ENCODE measurements at regions not wholly inside any gene's neighbourhood (a gene's known extent, or its start where the extent isn't known, plus 50 kb on each side); places are given as distances from the start of the nearest gene placed in this dataset.
"Not testable (repeated sequence)": the region's sequence is repeated elsewhere in the genome, so short reads cannot be mapped to it uniquely, and the experiment has no call there.

DNA sequence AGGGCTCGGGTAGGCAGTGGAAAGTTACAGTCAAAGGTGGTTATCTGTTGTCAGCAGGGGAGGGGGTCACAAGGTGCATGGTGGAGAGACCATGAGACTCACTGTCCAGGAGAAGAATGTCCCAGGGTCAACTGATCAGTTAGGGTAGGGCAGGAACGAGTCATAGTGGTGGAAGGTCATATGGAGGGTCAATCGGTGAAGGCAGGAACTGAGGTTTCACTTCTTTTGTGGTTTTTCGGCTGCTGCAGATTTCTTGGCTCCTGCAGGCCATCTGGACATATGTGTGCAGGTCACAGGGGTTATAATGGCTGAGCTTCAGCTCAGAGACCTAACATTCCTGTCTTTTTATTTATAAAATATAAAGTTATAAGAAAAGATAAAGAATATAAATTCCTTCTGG is 506.2 kb upstream of the ROBO2 start:
- not testable (repeated sequence) for TF ChIP-seq CTCF (IDR thresholded peaks at IDR 0.05 in 2 of 3, conservative IDR thresholded peaks at IDR 0.05 in 1 of 3; ENCODE audit: insufficient read depth in 2 of 3, low read depth in 1 of 3, low read length in 3 of 3); ZNF224 (CRISPR knock-in tag; IDR thresholded peaks at IDR 0.05); CBFA2T2 (conservative IDR thresholded peaks at IDR 0.05); ZBTB1 (CRISPR knock-in tag; IDR thresholded peaks at IDR 0.05; ENCODE audit: borderline replicate concordance, low read depth); RUNX1 (IDR thresholded peaks at IDR 0.05; ENCODE audit: low read depth); ZNF274 (IDR thresholded peaks at IDR 0.05; ENCODE audit: borderline replicate concordance, low read depth, low read length); TAF7 (tag; IDR thresholded peaks at IDR 0.05); RCOR1 (IDR thresholded peaks at IDR 0.05; ENCODE audit: borderline replicate concordance in 1 of 2, low read depth in 2 of 2, low read length in 2 of 2); VEZF1 (CRISPR knock-in tag; IDR thresholded peaks at IDR 0.05); MAFK (IDR thresholded peaks at IDR 0.05; ENCODE audit: low read length); JUN (IDR thresholded peaks at IDR 0.05; ENCODE audit: borderline replicate concordance, low read depth, low read length); JUN (CRISPR knock-in tag; IDR thresholded peaks at IDR 0.05; ENCODE audit: borderline replicate concordance)
- TF ChIP-seq, protein P1, sequence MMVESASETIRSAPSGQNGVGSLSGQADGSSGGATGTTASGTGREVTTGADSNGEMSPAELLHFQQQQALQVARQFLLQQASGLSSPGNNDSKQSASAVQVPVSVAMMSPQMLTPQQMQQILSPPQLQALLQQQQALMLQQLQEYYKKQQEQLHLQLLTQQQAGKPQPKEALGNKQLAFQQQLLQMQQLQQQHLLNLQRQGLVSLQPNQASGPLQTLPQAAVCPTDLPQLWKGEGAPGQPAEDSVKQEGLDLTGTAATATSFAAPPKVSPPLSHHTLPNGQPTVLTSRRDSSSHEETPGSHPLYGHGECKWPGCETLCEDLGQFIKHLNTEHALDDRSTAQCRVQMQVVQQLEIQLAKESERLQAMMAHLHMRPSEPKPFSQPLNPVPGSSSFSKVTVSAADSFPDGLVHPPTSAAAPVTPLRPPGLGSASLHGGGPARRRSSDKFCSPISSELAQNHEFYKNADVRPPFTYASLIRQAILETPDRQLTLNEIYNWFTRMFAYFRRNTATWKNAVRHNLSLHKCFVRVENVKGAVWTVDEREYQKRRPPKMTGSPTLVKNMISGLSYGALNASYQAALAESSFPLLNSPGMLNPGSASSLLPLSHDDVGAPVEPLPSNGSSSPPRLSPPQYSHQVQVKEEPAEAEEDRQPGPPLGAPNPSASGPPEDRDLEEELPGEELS (CRISPR knock-in tag; IDR thresholded peaks at IDR 0.05; ENCODE audit: borderline replicate concordance), result not testable (repeated sequence)
- TF ChIP-seq, protein P2, sequence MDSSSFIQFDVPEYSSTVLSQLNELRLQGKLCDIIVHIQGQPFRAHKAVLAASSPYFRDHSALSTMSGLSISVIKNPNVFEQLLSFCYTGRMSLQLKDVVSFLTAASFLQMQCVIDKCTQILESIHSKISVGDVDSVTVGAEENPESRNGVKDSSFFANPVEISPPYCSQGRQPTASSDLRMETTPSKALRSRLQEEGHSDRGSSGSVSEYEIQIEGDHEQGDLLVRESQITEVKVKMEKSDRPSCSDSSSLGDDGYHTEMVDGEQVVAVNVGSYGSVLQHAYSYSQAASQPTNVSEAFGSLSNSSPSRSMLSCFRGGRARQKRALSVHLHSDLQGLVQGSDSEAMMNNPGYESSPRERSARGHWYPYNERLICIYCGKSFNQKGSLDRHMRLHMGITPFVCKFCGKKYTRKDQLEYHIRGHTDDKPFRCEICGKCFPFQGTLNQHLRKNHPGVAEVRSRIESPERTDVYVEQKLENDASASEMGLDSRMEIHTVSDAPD (CRISPR knock-in tag; IDR thresholded peaks at IDR 0.05), result not testable (repeated sequence)

Data from K562 (cell line).